DOHH2 (cell line): ENCODE measurements at regions not wholly inside any gene's neighbourhood (a gene's known extent, or its start where the extent isn't known, plus 50 kb on each side); places are given as distances from the start of the nearest gene placed in this dataset.

Experiments
- CTCF ChIP-seq: fragments of 200-600 bp; sonication (generic); IDR thresholded peaks from one replicate; pipeline ENCODE4 v1.5.1; 2014; ENCODE audit warnings: antibody characterized with exemption, mild to moderate bottlenecking, low read depth, low read length; ENCODE audit not compliant: poor library complexity, severe bottlenecking
- EZH2phosphoT487 ChIP-seq: fragments of 200-600 bp; sonication (generic); IDR thresholded peaks from 2 replicates; pipeline ENCODE4 v1.6.1; 2017; ENCODE audit warnings: borderline replicate concordance, mild to moderate bottlenecking, antibody characterized with exemption, low read length, moderate library complexity, mixed read lengths

- TF ChIP-seq CTCF (no peak), EZH2phosphoT487 (no peak)
Measured at GRCh38 chr1:187627516-187627915, 798.8 kb downstream of the PLA2G4A start.
